ENCODE measurements at regions not wholly inside any gene's neighbourhood (a gene's known extent, or its start where the extent isn't known, plus 50 kb on each side); places are given as distances from the start of the nearest gene placed in this dataset.
A peak's percentile ranks its signal among the peaks of the same experiment; 100 is the strongest.

DNA sequence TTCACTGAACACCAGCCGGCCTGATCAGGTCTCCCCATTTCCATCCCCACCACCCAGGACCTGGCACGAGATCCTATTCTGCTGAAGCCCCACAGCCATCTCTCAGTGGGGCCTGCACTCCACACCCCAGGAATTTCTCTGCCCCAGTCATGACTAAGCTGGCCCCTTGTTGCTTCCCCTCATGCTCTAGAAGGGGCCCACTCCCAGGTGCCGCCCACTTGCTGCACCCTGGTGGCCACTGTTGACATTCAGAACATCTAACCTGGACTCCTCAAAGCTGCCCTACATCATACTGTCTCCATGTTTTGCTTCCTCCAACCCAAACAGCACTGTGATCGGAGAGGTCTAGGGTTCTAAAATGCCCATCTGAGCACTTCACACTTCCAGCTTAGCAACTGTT, 90.7 kb upstream of the KLHL29 start:
- DNase-seq (ENCODE audit: low spot score): no peak

DNA sequence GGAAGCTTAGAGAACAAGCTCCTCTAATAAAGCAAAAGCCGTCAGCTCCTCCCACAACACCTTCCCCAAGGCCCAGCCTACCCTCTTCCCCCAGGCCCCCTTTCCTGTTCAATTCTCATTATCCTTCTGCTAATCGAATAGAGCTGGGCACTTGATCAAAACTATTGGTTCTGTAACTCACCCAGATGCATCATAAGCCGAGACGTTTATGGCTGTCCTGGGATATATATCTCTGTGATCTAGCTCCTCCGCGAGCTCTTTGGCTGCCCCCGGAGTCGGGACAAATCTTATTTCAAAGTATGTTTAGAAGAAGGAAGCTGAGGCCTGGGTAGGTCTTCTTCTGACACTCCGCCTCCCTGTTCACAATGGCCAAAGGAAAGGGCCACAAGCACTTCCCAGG, 88.3 kb upstream of the KLHL29 start:
- no peak for DNase-seq (ENCODE audit: low spot score)

DNA sequence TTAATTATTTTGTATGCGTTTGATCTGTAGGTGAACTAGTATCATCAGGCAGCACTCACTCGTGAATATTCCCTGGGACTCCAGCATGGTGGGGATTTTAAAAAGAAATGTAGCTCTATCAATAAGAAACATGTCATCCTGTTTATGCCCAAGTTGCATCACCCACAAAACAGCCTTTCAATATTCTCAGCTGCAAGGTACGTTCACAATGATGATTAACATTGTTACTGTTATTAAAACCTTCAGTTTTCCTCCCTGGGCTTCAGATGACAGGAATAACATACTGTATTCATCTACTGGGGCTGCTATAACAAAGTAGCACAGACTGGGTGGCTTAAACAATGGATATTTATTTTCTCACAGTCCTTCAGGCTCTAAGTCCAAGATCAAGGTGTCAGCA, 87.9 kb upstream of the KLHL29 start:
- no peak for DNase-seq (ENCODE audit: low spot score)

DNA sequence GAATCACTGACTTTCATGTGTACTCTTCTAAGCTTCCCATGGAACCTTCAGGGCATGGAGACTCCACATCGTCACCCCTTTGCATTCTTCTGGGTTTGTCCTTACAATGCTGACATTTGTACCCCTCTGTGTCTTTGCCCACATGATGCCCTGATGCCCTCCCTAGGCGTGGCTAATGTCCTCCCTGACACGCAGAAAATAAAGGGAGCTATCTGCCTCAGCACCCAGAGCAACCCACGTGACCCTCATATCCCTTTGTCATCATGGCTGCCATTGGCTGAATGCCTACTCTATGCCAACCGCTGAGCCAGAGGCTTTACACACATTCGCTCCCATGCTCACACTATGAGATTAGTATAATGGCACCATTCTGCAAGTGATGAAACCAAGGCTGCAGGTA, 86.4 kb upstream of the KLHL29 start:
- no peak for DNase-seq (ENCODE audit: low spot score)

DNA sequence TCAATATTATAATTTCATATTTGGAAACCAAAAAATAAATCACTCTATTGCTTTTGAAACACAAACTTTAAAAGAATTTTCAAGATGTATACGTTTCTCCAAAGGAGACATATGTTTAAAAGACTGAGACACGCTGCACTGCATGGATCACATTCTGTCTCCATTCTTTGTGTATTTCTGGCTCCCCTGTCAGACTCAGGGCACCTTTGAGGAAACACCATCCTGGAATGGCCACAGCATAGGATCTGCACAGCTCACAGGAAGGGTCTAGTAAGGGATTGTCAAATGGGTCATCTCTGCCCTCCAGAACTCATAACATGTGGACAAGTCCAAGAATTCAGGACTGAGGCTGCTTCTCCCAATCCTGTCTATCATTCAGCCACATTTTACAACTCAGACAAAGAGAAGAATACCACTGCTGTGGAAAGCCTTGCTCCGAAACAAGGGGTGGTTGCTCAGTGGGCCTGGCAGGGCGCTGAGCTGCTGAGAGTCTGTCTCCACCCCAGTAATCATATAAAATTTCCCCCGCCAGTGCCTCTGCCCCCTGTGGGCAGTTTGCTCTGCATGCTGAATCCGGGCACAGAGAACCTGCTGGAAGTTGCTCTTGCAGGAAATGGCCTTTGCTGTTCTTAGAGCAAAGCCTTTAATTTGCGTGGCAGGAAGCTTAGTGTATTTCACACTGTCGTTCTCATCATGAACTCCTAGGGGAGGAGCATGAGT, 85.3 kb upstream of the KLHL29 start:
- DNase-seq (ENCODE audit: low spot score): no peak

DNA sequence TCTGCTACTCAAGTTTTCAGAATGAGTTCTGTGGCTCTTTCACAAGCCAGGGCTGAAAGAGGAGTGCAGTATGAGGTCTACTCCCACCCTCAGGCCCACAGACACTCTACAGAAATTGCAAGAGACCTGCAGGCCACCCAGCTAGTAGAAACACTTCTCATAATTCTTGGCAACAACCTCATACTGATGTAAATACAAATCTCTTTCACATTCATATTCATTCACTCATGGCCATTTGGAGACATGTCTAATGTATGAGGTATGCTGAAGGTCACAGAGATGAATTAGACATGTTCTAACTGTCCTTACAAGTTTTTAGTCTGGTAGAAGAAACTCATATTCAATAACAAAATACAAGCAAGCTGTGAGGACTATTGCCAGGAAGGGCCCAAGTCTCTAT, 83.8 kb upstream of the KLHL29 start:
- DNase-seq (ENCODE audit: low spot score): no peak

DNA sequence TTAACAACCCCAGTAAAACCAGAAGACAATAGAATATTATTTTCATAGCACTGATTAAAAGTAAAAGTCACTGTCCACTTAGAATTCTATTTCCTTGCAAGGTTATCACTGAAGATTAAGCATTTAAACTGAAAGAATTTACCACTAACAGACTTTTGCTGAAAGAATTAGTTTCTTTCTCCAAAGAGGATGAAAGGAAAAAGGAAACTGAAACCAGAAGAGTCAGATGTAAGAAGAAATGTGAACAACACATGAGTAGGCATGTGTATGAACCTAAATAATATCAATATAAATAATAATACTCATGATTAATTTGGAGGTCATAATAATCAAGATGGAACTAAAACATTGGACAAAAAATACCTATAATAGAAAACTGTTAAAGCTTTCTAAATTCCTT, 82.4 kb upstream of the KLHL29 start:
- no peak for DNase-seq (ENCODE audit: low spot score)

DNA sequence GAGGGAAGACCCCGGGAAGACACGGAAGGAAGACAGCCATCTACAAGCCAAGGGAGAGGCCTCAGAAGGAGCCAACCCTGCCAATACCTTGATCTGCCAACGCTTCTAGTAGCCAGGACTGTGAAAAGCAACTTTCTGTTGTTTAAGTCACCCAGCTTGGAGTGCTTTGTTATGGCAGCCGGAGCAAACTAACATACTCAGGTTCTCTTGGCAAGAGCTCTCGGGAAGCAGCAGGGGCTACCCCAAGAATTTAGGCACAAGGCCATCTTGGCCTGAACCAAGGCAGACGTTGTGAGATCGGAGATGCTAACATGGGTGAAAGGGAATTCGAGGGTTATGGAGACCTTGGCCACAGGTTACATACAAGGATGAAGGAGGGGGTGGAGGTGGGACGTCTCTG, 78.6 kb upstream of the KLHL29 start:
- DNase-seq (ENCODE audit: low spot score): no peak

DNA sequence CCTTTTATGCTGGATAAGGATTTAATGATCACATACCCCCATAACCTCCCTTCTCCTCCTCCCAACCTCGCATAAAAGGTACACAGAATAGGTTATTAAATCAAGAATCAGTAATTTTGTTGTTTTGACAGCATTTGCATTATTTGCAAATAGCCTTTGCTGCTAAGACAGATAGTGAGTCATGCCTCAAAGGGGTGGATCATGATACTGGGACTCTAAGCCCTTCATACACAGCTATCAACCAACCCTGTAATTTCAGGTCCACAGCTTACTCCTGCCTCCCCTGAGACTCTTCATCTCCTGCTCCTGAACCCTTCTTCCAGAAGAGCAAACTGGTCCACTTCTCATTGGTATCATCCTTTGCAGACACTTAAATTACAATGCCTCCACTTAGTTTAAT, 73.8 kb upstream of the KLHL29 start:
- no peak for DNase-seq (ENCODE audit: low spot score)

DNA sequence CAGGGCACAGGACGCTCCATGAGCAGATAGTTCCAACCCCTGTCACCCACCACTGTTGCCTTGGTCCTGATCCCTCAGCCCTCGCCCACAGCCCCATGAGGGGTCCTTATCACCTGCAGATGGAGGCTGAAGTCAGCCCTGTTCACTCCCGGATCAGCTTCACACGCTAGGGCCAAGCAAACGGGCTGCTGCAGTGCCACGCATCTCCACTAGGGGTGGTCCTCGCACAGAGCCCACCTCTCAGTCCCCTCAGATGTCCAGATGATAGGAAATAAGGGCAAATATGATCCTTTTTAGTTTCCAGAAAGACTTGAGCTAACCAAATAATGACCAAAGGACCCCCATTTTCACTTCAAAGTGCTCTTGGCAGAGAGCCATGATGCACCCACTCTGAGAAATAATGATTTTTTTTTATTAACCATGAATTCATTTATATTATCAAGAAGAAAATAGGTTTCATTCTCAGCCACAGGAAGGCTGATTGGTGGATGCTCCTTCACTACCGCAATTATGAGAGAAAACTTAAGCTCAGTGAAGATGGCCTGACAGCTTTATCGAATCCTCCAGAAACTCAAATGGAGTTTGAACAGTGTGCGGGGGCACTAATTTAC, 71.9 kb upstream of the KLHL29 start:
- no peak for DNase-seq (ENCODE audit: low spot score)

DNA sequence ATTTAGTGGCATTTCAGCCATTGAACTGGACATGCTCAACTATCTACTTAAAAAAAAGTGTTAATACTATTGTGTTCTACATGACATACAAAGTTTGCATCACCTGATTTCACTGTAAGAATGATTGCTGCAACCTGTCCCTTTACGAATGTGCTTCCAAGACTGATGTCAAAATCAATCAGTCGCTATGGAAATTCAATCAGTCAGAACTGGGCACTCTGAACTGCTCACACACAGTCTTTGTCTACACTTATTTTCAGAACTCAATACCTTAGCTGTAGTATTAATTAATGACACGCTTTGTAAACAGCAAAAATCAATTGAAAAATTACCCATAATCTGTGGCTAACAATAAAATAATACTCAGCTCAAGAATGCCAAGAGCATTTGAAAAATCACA, 70.3 kb upstream of the KLHL29 start:
- DNase-seq (ENCODE audit: low spot score): no peak

DNA sequence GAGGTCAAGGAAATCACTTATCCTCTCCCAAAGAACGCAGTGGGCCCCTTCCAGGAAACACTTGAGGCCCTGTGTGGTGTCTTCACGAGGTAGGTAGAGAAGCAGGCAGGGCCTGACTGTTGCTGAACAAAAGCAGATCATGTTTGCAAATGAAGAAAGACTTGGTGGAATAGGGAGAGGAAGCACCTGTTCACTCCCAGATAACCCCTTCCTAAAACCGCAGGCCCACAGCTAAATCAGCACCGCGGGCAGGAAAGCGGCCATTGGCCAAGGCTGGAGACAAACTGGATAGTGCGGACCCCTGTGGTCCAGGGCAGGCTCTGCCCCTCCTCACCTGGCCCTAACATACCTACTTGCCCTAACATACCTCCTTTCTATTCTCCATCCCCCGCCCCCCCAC, 64.9 kb upstream of the KLHL29 start:
- no peak for DNase-seq (ENCODE audit: low spot score)

DNA sequence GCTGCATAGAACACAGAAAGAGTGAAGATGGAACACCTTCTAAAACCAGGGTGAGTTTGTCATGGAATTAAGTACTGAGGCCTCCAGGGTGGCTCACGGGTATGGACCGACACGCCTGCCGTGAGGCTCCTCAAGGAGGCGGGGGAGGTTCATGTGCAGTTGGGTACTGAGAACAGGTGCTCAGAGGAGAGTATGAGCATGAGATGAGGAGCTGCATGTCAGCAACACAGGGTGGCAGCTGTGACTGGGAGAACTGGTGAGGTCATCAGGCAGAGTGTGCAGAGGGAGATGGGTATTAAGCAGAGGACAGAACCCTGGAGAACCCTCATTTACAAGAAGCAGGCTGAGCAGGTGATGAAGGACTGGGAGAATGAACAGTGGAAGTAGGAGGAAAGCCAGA, 63.2 kb upstream of the KLHL29 start:
- DNase-seq (ENCODE audit: low spot score): no peak

DNA sequence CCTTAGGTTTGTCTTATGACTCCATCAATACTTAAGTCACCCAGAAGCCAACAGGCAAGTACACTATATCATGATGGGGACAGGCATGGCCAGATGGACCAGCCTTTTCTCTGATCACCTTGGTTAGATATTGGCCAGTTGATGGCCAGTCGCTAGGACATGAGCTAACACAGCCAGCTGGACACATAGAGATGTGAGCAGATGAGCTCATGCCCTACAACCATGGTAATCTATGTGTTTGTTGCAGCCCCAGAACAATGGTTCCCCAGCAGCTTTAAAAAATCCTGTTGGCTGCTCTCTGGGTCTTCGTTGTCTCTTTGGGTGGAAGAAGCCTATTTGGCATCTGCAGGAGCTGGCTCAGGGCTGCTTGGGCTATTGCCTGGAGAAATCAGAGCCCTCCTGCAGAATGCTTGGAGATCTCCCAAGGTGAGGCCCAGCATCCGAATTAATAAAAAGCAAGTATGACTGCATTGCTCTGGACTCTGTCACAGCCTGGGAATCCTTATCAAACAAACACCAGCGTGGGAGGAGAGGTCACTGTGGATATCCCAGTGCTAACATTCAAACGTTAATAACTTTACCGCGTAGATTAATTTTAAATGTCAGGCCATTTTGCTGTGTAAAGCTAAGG, 62.3 kb upstream of the KLHL29 start:
- DNase-seq (ENCODE audit: low spot score): no peak

DNA sequence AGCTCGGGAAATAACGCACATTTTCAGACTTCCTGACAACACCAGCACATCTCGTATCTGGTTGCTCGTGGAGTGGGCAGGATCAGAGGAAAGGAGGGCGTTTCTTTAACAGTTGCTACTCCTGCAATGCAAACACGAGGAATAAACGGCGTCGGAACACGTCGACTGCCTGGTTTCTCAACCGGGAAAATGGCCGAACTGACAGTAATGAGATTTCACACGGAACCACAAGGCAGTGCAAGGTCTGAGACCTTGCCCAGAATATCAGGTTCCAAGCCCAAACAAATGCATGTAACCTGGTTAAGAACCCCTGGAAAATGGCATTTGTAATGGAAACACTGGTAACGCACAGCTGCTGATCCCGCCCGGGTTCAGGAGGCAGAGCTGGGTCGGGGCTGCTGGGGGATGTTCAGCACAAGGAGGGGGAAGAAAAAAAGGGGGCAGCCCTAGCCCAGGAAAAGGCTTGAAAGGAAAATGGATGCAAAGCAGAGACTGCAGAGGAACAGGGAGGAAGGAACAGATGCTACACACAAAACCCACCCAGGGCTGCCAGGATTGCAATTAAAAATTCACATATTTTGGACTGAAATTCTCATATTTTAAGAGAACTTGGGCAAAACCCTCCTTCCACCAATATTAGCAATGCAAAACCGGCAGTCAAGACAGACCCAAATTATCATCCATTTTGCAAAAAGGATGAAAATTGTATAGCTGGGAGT, 61.6 kb upstream of the KLHL29 start:
- DNase-seq (ENCODE audit: low spot score): no peak

DNA sequence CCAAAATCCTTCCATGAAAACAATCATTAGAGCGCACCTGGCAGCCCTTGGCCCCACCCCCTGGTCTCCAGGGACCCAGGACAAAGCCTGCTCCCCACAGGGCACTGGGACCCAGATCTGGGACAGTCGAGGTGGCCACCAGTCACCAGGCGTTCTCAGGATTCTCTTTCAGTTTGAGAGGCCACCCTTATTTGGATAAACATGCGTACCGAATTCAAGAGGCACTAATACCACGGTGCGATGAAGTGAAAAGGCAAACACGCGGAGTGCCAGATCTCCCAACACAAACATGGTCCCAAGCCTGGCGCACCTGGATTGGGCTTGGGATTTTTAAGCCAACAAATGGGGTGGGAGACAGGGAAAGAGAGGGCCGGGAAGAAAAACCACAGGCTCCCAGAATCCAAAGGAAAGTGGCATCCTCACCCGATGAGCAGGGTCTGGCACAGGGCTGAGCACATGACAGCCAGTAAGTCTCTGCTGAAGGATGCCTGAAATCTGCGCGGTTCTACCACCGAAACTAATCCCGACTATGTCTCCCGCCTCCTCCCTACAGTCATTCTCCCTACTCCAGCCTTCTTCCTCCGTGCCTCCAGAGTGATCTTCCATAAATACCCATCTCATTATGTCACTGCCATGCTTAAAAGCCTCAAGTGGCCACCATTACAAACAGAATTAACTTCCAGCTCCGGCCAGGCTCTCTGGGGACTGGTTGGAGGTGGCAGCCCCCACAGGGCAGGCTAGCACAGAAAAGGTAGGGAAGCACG, 60.9 kb upstream of the KLHL29 start:
- no peak for DNase-seq (ENCODE audit: low spot score)

DNA sequence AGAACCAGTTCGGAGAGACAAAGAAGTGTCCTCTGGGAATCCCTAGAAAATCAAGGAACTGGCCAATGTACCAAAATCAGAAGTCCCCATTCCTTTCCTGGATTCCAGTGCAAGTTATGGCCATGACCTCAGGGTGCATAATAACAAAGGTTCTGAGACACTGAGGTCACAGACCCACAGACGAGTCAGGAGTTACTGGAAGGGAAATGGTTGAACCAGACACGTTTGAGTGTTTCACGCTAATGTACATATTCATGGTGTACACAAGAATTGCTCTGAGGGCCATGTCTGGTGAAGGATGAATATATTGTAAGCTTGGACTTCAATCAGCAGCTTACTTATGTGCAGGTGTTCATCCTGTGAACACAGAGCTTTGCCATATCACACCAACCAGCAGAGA, 58.6 kb upstream of the KLHL29 start:
- no peak for DNase-seq (ENCODE audit: low spot score)

DNA sequence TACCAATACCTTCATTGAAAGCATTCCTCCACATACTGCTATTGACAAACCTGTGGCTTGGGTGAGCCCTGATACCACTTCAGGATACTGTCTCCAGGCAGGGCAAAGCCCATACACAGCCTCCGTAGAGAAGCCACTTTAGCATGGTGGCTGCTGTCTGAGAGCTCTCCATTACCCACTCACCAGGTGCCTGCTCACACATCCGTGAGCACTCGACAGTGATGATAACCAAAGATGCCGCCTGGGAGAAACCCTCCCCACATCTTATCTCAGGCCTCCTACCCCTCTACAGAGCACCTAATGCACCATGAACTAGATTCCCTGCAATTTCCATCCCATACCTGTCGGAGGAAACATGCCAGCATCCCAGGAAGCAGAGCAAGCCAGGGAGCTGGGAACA, 57.6 kb upstream of the KLHL29 start:
- DNase-seq (ENCODE audit: low spot score): no peak

DNA sequence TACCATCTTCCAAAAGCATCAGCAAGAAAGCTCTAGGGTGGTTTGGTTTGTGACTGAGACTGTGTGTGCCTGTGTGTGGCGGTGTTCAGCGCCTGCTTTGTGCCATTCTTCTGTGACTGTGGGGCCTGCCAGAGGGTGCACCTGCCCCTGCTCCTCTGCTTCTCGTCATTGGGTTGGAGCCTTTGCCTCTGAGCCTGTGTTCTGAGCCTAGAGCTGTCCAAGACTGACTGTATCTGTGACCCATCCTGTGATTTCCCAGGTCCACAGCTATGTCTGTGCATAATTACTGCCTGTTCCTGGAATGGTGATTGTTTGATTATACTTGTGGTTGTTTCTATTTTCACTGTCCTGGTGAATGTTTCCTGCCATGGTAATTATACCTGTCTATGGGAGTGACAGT, 57.1 kb upstream of the KLHL29 start:
- DNase-seq (ENCODE audit: low spot score): no peak

DNA sequence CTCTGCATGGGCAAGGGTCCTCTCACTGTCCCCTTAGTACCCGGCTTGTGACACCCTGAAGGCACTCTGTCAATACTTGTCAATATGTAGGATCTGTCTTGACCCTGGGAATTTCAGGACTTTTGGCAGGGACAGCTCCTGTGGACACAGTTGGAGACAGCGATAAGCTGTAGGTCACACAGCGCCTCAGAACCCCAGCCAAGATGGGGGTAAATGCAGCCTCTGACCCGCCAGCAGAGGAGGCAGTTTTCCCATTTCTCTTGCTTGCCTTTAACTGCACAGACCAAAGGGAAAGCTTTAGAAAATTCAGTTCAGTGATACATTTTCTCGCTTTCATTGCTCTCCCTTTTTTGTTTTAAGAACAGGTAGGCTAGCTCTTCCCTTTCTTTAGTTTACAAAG, 54.8 kb upstream of the KLHL29 start:
- DNase-seq (ENCODE audit: low spot score): peak; percentile 34

All from SW480 (cell line).